NCI-H2029 (cell line): ENCODE measurements at regions not wholly inside any gene's neighbourhood (a gene's known extent, or its start where the extent isn't known, plus 50 kb on each side); places are given as distances from the start of the nearest gene placed in this dataset.

ENCODE experiments used
- DNase-seq: peaks from one replicate; lab custom pipeline; 2025; lab: John Stamatoyannopoulos, UW

DNA sequence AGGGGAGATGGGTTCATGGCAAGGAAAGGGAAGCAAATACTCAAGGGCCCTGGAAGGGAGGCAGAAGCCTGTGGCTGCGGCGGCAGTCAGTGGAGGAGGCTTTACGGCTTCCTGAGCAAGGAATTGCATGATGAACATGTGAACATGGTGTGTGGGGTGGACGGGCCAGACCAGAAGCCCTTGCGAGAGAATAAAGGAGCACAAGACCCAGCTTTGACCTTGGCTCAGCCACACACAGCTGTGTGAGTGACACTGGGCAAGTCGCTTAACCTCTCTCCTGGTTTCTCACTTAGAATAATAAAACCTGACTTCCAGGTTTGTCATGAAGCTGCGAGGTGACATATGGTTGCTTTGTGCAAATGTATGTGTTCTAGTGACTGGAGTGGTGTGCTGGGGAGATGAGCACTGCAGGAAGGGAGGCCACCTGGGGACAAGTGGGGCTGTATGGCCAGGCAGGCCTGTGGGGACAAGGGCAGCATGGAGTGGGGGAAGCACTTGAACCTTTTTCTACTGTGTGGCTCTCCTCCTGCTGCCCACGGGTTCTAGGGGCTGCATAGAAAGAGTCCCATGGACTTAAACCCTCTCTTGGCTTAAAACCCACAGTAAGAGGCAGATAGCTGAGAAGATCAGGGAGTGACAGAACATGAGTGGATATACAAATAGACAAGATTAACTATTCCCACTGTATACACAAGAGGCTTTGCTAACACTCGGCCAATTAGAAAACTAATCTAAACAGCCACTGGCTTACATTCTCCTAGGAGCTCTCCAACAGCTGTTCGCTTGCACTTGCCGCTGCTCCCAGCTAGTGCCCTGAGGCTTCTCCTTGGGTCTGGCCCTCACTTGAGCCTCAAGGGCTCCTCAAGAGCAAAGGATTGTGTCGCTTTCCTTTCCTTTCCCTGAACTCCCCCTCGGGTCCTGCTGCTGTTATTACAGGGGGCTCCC lies 67.3 kb upstream of the CDON start:
- peak; percentile 85 for DNase-seq

DNA sequence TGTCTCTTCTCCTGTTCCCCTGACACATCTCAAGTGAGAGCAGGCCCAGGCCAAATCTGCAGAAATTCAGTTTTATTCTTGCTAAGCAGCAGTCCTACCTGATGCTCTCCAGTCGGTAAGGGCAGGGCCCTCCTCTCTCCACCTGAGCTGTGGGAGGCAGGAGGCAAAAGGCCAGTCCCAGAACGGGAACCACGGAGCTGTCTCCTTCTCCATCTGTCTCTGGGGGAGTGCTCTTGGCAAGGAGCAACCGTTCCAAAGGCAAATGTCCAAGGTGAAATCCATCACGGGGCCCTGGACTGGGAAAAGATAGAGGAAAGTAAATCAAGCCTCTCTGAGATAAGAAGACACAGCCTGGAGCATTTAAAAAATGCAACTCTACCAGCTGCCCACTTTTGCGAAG lies 65.2 kb upstream of the CDON start:
- DNase-seq, result no peak

DNA sequence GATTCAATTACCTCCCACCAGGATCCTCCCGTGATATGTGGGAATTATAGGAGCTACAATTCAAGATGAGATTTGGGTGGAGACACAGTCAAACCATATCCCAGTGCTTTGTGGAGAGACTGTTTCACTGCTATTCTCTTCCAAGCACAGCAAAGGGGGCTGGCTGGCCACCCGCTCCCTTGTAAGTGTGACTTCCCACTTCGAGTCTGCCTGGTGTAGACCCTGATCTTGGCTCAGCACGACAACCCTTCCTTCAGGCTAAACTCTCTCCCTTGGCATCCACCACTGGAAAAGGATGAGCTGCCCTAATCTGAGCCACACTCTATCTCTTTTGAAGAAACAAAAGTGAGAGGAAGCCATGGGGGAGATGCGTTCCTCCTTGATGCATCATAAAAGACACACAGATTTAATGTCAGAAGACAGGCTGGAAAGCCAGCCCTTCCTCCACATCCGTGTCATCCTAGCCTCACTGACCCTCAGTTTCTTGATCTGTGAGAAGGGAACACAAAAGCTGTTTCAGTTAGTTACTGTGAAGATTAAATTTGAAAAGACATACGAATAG lies 64.7 kb upstream of the CDON start:
- no peak for DNase-seq

DNA sequence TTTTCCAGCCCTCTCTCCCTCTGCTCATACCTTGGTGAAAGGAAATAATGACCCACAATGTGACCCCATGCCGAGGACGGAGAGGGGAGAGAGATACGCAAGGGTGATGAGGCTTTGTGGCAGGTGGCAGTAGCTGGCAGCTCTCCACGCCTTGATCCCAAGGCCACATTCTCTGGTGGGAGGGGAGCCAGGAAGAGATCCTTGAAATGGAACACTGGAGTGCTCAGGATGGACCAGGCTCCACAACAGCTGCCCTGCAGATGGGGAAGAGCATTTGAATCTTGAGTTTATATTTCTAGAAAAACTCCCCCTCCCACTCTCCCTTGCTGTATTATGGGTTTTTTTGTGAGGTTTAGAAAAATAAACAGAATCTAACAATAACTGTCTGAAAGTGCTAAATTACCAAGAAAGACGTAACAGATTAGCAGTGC lies 61.6 kb upstream of the CDON start:
- peak; percentile 51 for DNase-seq

DNA sequence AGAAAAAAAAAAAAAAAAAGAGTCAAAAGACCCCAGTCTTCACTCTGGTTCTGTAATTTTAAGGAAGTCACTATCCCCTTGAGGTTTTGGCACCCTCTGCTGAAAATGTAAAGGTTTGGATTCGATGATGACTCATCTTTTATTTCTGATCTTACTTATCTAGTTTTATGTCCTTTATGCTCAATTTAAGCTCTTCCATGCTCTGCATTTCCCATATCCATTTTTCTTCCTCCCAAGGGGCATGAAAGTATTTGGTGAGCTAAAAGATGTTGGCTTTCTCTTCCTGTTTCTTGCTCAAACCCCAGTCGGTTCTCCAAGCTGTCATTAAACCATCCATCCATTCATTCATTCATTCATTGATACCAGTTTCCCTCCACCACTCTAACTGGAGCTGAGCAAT lies 61.0 kb upstream of the CDON start:
- no peak for DNase-seq

DNA sequence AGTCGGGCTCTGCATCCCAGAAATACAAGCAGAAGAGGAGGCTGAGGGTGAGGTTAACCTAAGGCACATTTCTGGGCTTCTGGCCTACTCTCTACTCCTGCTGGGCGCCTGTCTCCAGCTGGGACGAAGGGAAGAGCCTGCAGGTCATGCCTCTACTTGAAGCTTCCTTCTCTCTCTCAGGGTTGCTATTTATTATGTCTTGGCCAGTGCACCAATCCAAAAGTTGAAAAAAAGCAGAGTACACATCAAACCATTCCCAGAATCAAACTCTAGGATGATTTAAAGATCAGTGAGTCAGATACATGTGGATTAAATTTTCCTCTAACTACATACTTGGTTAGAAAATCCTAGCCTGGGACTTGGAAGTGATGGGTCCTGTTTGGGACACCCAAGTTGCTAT lies 60.2 kb upstream of the CDON start:
- DNase-seq, result no peak

DNA sequence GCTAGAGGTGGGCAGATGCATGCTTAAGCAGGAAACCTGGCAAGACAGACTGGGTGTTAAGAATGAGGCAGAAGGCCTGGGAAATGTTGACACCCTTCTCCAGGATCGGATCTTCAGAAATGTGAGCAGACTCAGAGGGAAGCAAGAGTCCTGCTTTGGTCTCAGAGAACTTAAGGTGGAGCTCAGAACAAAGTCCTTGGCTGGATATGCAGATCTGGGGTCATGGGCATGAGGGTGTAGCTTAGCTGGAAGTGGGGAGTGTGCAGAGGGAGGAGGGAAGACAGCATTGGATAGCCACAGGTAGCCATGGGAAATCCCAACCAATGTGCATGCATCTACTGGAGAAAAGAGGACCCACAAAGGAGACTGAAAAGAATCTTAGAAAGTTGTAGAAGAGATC lies 58.6 kb upstream of the CDON start:
- DNase-seq, result no peak

DNA sequence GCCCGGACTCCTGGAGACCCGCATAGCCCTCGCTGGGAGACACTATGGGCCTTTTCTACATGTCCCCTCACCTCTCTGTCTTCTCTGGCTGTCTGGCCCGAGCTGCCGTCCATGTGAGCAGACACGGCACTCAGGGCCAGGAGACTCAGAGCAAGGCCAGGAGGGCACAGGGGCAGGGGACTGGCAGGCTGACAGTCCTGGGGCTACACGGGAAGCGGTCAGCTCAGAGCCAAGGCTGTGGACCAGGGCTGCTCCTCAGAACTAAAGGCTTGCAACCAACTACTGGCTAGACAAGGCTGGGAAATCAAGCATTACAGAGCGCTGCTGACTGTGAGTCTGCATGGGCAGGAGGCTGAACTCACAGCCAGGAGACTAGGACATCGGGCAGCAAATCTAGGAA lies 56.1 kb upstream of the CDON start:
- DNase-seq, result no peak

DNA sequence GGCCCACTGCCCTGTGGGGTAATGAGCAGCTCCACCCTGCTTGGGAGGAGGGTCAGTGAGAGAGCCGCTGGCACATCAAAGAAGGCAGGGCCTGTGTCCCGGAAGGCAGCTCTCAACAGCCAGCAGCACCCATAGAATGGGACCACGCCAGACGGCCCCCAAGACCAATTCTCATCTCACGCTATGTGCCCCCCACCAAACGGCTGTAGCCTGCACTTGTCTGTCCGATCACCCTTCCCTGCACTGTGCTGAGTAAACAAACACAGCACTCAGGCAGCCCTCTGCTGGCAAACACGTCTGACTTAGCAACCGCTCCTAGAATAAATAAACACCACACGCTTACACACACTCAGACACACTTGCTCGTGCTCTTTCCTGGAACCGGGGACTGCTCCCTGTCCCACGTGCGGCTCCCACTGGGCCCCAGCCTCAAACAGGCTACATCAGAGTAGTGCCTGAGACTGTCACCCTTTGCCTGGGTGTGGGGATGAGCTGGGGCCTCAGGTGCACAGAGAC lies 53.2 kb upstream of the CDON start:
- peak; percentile 96 for DNase-seq

DNA sequence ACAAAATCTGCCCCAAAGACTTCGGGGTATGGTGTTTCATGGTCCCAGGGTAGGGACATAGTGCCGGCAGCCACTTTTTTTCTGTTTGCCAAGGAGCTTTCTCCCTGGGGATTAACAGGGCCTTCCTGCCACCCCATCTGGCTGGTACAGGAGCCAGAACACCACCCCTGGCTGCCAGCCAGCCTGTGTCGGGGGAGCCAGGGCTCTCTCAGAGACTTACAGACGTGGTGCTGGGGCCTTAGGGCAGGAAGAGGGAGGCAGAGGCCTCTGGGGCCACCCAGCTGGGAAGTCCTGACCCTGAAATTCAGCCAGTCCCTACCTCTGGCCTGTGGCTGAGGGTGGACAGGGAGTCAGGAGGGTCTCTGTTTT lies 52.4 kb upstream of the CDON start:
- peak; percentile 94 for DNase-seq

DNA sequence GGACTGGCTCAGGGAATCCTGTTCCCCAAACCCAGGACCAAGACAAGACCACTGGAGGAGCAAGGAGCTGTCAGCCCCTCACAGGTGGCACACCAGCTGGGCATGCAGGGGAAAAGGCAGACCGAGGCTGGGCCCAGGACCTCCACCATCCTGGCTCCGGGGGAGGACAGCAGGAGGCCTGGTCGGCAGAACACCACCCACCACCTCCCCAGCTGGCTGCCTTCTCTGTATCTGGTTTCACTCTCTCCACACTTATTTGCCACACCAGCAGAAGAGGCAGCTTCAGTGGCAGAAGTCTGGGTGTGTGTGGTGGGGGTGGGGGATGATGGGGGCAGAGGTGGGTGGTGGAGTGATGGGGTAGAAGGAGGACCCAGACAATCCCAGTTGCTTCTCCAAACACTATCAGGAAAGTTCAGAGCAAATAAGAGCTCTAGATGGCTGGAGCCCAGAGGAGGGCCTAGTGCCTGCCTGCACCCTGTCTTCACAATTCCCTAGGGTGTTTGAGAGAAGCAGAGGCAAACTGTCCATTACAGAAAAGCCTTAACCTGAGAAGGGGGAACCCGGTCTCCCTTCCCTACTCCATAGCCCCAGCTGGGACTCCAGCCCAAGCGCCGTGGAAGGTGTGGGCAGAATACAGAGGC lies 51.9 kb upstream of the CDON start:
- peak; percentile 17 for DNase-seq

DNA sequence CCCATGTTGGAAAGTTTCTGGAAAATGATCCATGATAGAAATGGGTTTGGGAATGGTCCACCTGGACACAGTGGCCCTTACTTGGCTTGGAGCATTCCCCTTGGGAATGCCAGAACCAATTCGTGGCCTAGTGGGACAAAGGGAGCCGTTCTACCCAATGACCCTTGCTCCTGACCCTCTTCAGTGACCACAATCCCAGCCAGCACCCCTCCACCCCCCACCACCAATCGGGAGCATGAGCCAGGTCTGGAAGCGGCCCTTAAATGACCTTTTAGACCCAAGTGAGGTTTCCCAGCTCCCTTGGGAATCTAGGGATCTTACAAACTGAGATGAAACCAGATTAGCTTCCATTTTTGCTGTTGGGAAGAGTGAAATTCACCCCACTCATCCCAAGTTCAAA lies 51.3 kb upstream of the CDON start:
- DNase-seq, result no peak

DNA sequence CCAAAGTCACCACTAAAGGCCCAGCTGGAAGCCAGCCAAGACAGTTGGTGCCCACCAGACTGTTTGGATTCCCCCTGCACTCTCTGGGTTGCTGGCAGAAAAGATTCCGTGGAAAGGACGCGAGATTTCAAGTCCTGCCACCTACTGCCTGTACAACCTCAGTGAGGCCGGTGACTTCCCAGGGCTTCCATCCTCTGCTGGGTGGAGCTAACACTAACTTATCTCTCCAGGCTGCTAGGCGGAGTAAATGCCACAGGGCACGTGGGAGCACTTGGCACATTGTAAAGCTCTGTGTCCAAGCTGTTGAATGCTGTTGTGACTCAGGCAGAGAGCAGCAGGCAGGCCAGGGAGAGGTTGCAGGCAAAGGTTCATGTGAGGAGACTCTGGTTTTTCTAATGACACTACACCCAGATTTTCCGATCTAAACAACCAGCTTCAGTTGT lies 50.9 kb upstream of the CDON start:
- peak; percentile 95 for DNase-seq

DNA sequence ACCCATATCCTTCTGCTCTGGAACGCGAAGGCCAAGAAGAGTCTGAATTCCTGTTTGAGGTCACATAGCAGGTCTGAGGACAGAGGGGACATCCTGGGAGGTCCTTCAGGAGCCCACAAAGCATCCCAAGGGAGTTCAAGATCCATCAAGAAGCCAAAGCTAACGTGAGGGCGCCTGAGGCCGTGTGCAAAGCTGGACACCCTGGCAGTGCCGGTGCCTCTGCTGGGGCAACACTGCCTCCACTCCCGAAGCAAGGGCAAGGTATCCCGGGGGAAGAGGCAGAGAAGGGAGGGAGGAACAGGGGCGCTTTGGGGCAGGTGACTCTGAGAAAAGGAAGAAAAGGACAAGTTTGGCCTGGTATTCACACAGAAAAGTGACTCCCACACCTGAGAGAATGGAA lies 50.3 kb upstream of the CDON start:
- no peak for DNase-seq

DNA sequence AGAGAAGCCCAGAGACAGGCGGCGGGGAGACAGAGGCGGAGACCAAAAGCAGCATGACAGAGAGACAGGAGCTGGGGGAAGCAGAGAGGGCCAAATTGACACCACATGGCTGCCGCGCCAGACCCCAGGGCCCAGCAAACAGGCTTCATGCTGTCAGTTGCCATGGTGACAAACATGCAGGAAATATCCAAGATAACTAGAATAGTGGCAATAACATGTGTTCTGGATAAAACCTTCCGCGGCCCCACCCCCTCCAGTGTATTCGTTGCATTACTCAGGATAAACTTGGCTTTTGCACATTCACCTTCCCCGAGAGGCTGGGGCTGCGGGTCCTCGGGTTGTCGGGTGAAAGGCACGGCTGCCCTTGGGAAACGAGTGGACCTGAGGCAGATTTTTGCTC lies 49.9 kb upstream of the CDON start:
- DNase-seq, result no peak
